Right forelimb (tissue), 1 donor: ENCODE measurements at regions not wholly inside any gene's neighbourhood (a gene's known extent, or its start where the extent isn't known, plus 50 kb on each side); places are given as distances from the start of the nearest gene placed in this dataset.

Experiments
- DNase-seq: peaks from one replicate; pipeline ENCODE4 v3.0.0-alpha.2; 2018

DNA sequence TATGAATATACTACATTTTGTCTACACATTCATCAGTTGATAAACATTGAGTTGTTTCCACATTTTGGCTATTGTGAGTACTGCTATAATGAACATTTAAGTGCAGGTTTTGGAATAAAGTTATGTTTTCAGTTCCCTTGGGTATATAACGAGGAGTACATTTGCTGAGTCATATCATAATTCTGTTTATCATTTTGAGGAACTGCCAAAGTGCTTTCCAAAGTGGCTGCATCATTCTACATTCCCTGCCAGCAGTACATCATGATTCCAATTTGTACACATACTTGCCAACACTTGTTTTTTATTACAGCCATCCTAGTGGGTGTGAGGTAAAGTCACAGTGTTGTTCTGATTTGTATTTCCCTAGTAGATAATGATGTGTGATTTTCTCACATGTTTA, 1458.6 kb upstream of the TENM4 start:
- DNase-seq: no peak

DNA sequence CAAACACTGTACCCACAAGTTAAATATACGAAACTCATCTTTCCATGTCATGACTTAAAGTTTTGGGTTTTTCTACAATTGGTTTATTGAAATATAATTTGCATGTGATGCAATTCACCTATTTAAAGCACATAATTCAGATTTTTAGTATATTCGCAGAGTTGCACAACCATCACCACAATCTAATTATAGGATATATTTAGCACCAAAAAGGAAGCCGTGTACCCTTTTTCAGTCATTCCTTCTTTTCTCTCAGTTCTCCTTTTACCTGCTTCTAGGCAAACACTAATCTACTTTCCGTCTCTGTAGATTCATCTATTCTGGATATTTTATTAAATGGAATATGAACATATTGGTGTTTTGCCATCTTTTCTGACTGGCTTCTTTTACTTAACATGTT, 1458.1 kb upstream of the TENM4 start:
- DNase-seq: no peak

DNA sequence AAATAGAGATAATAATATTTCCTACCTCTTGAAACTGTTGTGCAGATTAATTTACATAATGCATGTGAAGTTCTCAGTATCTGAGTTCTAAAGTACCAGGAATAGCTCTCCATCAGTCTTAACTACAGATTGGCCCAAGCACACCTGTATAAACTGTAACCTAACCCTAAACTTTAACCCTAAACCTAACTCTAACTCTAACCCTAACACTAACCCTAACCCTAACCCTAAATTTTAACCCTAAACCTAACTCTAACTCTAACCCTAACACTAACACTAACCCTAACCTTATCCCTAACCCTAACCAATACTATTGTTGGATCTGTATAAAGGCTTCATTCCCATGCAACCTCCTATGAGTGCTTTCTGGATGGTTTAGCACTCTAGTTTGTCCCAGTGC, 1445.9 kb upstream of the TENM4 start:
- DNase-seq: no peak

DNA sequence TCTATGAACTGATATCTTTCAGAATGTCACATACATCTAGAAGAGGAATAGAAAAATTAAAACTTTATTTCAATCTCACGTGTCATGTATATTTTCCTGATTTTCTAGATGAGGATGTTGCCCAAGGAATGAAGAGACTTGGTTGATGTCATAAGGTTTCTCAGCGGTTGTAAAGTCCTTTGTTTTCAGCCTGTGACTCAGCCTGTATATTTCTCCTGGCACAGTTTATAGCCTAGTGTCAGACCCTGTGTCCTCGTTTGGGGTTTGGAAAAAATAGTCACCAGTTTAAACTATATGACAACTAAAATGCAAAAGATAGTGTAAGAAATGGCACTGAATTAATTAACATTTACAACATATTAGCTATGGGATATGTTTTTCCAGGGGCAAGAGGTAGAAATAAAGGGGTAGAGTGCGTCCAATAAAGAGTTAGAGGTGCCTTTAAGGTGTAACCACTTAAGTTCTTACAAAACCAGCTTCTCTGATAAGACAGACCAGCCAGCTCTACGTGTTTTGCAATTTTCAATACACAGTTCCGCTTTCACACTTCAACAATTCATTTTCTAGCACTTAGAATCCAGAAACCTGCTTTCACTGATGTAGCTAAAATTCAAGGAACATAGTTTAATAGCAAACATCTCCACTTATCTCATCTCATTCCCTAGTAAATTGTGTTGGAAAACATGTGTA, 1432.6 kb upstream of the TENM4 start:
- no peak for DNase-seq

- no peak for DNase-seq
Observed at GRCh38 chr11:80872116-80872728, 1431.4 kb upstream of the TENM4 start.

DNA sequence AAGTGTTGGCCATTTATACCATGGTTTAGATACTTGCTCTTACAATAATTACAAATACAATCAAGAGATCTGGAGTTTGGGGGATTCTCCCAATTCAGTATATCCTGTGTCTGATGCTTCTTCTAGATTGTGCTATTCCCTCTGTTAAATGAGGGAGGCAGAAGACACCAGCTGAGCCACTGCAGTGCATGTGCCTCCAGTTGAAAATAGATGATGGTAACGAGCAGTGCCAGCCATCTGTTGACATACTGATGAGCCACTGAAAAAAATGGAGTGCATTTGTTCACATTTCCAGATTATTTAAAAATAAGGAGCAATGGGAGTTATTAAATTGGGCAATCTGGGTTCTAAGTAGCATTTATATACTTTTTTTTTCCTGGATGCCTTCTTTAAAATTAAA, 1428.0 kb upstream of the TENM4 start:
- no peak for DNase-seq

GRCh38 chr11:80862011-80862410, 1421.2 kb upstream of the TENM4 start:
- no peak for DNase-seq

GRCh38 chr11:80861193-80861592, 1420.4 kb upstream of the TENM4 start:
- DNase-seq: no peak

GRCh38 chr11:80860632-80861031, 1419.8 kb upstream of the TENM4 start:
- DNase-seq: no peak

DNA sequence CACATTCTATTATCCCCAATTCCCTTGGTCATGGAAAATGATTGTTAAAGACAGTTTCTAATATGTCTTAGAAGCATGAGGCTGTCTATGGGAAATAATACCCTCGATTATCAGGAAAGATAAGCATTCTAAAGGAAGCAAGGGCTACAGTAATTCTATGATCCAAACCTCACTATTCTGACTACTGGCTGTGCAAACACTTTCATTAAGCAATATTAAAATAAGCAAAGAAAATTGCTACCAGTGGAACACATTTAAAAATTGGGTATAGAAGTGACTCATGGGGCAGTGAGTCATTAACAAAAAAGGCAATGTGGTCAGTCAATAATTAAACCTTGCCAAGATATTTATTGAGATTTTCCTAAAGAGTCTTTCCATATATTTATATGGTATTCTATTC, 1415.2 kb upstream of the TENM4 start:
- no peak for DNase-seq

- DNase-seq: no peak
Observed at GRCh38 chr11:80855426-80855825, 1414.6 kb upstream of the TENM4 start.

DNA sequence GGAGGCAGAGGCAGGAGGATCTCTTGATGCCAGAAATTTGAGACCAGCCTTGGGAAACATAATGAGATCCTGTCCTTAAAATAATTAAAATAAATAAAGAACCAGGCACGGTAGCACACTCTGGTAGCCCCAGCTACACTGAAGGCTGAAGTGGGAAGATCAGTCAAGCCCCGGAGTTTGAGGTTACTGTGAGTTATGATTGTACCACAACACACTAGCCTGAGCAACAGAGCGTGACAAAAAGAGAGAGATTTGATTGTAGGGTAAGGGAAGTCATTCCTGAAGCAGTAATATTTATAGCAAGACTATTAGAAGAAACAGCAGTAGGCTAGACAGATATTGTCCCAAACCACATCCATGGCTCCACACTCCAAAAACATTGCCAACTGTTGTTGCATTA, 1408.4 kb upstream of the TENM4 start:
- DNase-seq: no peak

DNA sequence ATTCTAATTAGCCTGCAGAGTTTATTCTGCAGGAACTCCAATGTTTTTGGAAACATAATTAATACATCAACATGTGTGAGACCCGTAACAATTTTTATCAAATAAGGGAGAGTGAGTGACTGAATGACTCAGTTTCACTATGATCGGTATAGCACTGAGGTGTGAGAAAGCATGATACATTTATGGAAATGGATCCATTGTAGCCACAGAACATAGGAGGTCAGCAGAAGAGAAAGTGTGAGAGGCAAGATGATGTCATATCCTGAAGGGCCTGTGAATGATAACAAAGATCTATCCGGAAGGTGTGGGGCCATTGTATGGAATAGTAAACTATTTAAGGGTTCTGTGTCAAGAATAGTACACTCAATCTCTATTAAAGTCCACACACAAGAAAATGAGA, 1406.1 kb upstream of the TENM4 start:
- DNase-seq: no peak

- DNase-seq: no peak
Observed at GRCh38 chr11:80846442-80846841, 1405.6 kb upstream of the TENM4 start.

- no peak for DNase-seq
Observed at GRCh38 chr11:80844110-80844819, 1403.4 kb upstream of the TENM4 start.

DNA sequence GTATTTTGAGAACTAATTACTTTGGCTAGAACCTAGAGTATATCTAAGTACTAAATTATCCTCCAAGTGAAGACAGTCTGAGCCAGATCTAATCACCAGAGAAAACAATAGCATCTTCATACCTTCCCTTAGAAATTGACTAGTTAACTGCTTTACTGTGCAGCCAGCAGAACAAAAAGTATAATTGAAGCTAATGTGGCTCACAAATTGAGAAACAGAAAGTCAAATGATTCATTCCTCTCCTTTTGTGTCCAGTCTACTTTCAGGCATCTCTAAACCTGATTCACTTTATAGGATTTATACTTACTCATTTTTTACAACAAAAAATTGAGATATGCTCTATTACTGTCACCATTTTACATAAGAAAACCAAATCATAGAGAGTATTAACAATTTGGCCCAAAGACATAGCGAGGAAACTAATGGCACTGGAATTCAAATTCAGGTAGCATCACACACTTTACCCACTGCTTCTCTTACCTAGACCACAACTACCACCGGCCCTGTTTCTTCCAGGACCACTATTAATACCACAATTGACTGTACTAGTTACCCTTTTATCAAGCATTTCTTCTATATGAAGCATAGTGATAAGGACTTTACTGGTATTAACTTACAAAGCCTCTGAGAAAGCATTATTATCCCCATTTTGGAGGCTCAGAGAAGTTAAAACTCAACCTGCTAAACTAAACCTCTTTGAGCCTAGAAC, 1402.6 kb upstream of the TENM4 start:
- no peak for DNase-seq

- DNase-seq: no peak
Observed at GRCh38 chr11:80842246-80842645, 1401.4 kb upstream of the TENM4 start.

DNA sequence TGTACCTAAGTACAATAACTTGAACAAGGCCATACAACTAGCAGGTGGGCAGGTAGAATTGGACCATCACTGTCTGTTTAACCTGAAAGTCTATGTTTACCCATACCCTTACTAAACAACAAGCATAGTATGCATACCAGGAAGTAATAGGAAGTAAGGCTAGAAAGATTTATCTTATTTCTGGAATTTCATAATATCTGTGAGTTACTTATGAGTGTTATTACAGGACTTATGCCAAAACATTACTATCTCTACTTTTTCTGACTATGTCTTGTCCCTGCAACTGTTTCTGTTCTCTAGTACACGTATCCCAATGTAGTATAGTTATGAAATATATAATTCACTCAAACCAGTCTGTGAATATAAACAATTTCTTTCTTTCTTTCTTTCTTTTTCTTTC, 1400.8 kb upstream of the TENM4 start:
- no peak for DNase-seq

GRCh38 chr11:80838153-80838552, 1397.3 kb upstream of the TENM4 start:
- no peak for DNase-seq

DNA sequence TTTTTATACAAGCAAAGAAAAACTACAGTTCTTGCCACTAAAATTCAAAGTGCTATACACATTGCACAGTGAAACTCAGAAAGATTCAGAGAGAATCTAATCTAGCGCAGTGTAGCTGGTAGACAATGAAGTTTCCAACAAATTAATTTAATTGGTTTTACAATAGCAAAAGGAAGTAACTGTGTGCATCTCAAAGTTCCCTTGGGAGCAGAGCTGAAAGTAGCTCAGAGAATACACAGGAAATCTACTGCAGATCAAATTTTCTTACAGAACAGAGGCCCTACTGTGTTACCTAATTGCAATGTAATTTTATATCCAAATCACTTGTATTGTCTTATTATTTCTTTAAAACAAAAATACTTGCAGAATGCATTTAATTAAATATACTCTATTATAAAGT, 1396.2 kb upstream of the TENM4 start:
- no peak for DNase-seq

GRCh38 chr11:80831374-80831773, 1390.5 kb upstream of the TENM4 start:
- DNase-seq: no peak

DNA sequence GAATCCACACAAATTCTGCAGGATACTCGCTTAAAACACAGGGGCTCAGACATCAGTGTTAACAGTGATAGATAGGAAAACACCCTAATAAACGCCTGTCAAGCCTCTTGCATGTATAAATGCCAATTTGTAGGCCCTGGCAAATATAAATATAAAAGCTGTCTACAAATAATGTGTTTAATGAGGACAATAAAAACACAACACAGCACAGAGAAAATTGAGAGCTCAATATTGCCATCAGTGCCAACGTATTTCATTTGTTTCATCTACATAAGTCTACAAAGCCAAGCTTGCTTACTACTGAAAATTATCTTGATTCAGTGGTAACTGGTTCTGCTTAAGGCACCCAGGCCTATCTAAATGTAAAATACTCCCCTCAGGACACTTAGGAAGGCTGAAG, 1387.0 kb upstream of the TENM4 start:
- no peak for DNase-seq

DNA sequence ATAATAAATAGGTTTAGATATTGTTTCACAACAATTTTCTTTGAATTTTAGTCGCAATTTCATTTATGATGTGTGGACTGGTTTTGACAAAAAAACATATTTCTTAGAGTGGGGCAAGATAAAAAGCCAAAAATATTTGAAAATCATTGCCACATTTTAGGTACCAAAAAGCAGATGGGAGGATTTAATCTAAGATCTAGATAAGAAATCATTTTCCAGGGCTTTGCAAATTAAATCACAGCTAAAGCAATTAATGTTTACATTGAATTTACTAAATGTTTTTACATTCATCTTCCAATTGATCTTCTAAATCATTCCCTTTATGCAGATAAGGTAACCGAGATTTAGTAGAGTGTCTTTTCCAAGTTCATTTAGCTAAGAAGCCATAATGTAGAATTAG, 1386.0 kb upstream of the TENM4 start:
- DNase-seq: no peak

DNA sequence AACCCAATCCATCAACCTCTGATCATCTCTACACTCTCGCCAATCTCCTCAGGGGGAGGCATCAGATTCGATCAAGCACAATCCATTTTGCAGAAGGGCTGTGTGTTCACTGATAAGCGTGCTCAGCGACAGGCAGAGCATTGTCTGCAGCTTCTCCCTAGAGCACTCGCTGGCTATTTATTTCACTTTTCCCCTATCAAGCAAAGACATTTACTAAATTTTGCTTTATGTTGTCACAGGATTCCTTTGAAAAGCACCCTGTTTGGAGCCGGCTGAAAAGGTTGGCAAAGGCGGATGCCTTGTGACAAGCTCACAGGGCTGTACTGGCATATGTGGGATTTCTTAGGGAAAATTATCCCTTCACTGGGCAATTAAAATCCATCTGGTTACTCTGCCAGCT, 1381.5 kb upstream of the TENM4 start:
- no peak for DNase-seq
